Hematopoietic multipotent progenitor cell (in vitro differentiated cells): ENCODE measurements at regions not wholly inside any gene's neighbourhood (a gene's known extent, or its start where the extent isn't known, plus 50 kb on each side); places are given as distances from the start of the nearest gene placed in this dataset.
"Not testable (repeated sequence)": the region's sequence is repeated elsewhere in the genome, so short reads cannot be mapped to it uniquely, and the experiment has no call there.

Experiments
- DNase-seq, 3 donors: peaks; one replicate each; pipeline ENCODE4 v3.0.0-alpha.2; 2011 to 2015; ENCODE audit warnings: low read depth in 2 of 3, low spot score in 2 of 3

DNA sequence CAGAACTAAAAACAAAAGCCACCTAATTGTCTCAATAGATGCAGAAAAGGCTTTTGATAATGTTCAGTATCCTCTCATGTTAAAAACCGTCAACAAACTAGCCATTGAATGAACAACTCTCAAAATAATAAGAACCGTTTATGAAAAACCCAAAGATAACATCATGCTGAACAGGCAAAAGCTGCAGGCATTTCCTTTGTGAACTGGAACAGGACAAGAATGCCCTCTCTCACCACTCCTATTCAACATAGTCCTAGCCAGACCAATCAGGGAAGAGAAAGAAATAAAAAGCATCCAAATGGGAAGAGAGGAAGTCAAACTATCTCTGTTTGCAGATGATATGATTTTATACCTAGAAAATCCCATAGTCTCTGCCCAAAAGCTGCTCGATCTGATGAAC, 179.6 kb upstream of the EDNRB start:
- DNase-seq = no peak

DNA sequence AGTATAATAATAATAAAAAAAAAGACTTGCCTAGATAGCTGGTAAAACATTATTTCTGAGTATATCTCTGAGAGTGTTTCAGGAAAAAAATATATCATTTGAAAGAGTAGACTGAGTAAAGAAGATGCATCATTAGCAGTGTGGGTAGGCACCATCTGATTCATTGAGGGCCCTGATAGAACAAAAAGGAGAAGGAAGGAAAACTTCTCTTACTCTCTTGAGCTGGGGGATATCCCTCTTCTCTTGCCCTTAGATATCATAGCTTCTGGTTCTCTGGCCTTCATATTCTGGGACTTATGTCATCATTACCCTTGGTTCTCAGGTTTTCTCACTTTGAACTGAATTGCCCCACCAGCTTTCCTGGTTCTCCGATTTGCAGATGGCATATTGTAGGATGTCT, 177.6 kb upstream of the EDNRB start:
- DNase-seq = no peak

DNA sequence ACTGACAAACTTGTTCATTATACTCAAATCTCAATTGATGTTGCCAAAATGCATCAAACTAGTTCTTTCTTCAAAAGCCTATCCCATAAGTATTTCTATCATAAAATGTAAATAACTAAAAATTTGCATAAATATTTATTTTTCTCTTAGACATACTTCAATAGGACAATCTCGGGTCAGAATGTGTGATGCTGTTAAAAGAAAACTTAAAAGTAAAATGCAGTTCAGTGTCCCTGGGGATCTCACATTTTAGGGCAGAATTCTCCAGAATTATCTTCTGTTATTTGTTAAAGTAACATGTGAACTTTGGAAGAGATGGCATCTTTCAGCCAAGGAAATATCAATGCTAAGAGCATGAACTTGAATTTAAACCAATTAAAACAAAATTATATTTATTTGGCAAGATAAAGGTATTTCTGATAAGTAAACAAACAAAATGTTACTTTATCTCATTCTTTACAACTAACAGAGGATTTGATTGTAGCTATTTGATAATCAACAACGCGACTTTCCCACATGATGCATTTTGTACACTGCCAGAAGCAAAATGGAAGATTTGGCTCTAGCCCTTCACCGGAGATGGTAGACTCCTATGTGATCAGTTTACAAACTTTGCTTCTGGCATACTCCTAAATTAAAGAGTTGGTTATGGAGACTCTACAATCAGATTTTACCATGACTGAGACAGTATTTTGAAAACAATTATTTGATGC, 169.5 kb upstream of the EDNRB start:
- no peak for DNase-seq

DNA sequence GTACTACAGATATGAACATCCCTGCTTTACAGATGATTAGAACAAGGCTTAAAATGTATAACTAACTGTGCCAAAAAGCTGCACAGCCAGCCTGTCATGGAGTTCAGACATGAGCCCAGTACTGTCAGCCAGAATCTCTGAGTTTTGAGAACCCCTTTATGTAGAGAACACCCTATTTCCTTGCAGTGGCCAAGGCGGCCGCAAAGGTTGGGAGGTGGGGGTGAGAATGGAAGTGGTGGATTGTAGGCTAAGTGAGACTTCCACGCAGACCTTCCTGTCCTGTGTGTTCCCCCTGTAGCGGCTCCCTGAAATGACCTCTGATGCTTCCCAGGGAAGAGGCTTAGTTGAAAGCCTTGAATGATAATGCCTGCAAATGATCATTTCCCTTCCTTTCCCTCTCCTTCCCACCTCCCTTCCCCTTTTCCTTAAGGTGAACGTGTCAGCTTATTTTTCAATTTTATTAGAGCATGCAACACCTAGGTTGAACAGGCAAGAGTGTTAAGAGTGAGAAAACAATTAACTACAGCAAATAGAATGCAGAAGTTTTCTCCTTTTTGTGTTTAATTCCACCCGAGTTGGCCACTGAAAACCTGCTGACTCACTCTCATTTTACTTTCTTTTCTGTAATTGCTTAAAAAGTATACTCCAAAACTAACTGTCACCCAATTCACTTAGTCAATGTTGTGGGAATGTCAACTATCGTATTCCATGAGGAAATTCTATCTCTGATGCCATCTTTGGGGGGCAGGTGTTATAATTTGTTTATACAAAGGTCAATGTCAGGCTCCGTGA, 167.0 kb upstream of the EDNRB start:
- peak in 2 of 3 donors; percentile 31 to 71 for DNase-seq

DNA sequence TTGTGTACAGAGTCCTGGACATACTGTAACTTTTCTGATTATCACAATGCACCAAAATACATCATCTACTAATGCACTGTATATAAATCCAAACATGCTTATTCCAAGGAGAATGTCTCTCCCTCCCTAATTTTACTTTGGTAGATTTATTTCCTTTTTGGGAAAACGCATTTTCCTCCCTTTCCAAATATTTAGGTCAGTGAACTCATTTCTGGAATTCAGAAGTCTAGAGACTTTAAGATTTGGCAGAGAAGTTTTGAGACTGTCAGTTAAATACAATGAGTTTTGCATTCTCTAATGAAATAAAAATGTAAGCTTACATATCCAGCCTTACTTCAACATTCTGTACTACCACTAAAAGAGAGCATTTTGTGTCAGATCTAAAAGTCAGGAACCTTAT, 165.8 kb upstream of the EDNRB start:
- no peak for DNase-seq

DNA sequence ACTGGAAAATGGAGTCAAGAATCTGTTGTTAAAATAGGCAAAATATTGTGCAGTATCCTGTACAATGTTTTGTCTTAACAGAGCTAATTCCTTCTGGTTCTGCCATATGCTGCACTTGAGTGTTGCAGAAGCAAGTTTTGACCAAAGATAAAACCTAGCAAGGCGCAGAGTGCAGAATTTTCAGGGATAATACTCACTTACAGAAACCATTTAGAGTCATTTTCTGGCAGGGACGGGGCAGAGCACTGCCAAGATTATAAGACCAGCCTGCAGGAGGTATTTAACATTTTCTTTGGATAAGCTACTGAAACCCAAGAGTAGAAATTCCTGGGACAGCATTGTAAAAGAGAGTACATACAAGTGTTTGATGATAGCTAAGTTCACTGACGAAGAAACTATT, 159.5 kb upstream of the EDNRB start:
- DNase-seq = no peak

DNA sequence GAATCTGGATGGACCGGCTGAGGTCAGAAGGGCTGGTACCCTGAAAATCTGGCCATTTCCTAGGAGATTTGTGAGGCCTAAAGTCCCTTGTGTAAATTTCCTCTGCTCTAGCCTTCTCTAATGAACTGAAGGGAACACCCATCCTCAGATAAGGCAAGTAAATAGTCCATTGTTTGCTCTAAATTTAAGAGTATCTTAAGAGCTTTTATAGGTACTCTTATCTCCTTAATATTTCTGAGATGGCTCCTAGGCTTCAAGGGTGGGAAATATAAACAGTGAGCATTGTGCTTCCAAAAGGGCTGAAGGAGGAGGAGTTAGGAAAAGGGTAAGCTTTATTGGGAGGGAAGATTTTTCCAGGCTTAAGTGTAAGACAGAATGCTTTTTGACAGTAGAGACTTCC, 148.7 kb upstream of the EDNRB start:
- no peak for DNase-seq

DNA sequence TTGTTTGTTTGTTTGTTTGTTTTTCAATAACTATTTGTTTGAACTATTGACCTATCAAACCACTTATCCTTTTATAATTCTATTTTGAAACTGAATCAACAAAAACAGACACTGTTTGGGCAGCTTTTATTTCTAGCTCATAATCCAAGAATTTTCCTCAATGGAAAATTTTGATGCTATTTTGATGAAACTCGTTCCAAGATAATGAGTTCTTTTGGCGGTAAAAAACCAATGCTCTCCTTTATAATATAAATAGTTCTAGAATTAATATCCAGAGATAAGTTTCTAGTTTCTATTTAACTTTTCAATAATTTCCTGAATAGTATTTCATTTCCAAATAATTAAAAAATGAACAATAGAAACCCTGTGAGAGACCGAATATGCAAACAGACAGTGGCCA, 146.5 kb upstream of the EDNRB start:
- no peak for DNase-seq

DNA sequence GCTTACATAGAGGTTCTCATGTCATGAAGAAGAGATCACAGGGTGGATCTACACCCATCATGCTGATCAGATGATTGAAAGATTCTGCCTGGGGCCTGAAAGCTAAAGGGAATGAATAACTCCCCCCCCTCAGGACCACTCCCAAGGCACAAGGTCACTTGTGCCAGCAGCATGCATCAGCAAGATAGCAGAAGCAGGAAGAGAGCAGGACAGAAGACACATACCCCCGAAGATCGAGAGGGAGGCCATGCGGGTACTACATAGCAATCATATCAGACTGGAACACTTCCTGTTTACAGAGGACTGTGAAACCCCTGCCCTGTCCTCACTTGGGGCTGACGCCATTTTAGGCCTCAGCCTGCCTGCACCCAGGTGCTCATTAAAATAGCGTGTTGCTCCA, 143.2 kb upstream of the EDNRB start:
- no peak for DNase-seq

DNA sequence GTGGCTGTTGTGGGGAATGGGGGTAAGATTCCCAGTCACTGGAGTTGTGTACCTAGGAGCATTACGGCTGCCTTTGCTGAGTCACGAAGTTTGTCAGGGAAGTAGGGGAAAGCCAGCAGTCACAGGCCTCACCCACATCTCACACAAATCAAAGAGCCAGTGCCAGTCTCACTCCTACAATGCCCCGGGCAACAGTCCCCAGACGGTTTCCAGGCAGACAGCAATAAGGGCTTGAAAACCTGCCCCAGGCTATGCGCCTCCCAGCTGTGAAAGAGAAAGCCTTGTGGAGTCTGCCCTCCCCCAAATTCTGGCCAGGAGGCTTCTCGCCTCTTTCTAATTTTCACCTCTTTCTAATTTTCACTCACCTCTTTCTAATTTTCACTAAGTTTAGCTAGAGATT, 142.3 kb upstream of the EDNRB start:
- no peak for DNase-seq

DNA sequence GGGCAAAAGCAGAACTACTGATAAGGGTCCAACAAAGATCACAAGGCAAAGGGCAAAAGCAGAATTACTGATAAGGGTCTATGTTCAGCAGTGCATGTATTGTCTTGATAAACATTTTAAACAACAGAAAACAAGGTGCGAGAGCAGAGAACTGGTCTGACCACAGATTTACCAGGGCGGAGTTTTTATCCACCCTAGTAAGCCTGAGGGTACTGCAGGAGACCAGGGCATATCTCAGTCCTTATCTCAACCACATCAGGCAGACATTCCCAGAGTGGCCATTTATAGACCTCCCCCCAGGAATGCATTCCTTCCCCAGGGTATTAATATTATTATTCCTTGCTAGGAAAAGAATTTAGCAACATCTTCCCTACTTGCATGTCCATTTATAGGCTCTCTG, 138.2 kb upstream of the EDNRB start:
- not testable (repeated sequence) for DNase-seq

DNA sequence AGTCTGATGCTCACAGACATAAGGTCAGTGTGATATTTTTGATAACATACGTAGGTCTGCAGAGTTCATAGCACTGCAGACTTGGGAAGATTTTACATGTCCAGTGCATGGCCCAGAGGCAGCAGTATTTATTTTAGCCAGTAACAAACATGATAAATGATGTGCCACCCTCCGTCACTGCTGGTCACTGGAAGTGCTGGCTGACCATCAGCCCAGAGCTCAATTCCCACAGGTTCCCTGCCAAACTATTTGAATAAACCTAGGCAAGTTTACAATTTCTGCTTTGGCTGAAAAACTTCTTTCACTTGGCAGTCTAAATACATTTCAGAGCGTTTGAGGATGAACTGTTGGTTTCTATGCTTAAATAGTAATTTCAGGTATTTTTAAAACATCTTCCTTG, 135.5 kb upstream of the EDNRB start:
- DNase-seq = no peak

DNA sequence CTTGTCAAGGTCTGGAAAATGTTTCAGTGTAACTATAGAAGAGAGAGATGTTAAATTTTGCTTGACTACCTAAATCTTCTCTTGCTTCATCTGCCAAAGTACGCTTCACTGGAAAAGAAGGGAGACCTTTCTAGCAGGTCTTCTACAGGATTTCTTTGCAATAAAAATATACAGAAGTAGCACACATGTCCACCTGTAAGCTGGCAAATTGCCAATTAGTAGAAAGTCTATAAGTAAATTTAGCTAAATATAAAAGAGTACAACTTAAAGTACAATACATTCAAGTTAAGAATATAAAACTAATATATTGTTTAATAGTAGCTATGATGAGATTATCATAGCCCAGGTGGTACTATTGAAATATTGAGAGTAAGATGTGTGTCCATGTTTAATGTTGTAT, 128.5 kb upstream of the EDNRB start:
- no peak for DNase-seq

DNA sequence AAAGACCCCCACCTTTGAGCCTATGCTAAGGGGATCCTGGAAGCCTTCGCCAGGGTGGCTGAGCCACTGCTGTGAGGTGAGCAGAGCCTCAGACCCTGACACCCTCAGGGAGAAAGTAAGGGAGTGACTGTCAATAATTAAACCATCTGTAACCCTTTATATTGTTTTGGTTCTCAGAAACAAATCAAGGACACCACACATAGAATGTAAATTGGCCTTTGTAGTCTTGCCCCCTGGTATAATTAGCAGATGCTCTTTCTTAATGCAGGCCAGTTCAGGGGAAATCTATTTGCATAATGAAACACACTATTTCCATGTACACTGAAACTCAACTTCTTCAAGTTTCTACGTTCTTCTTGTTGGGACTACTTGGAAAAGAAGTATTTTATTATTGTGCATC, 127.7 kb upstream of the EDNRB start:
- DNase-seq = no peak

DNA sequence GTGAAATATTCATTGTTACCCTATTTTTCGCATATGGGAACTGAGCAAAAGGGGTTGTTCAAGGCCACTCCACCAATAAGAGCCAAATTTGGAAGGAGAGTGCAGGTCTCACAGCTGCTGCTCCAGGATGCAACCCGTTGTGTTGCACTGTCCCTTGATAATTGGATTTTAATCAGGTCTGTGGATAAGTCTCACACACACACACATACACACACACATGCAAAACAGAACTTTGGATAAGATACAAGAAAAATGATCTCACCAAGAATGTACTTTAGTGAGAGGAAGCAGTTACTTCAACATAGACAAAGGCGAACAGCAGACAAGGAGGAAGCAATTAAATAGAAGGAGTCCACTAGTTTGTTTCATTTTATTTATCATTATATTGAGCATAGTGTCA, 127.3 kb upstream of the EDNRB start:
- no peak for DNase-seq

DNA sequence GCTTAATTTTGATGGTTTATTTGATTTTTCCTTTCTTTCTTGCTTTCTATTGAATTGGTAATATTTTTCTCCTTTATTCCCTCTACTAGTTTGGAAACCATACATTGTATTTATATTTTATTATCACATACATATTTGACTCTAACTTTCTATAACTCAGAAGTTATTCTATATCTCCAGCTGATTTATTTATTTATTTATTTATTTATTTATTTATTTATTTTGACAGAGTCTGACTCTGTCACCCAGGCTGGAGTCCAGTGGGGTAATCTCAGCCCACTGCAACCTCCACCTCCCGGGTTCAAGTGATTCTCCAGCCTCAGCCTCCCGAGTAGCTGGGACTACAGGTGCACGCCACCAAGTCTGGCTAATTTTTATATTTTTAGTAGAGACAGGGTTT, 122.7 kb upstream of the EDNRB start:
- not testable (repeated sequence) for DNase-seq

DNA sequence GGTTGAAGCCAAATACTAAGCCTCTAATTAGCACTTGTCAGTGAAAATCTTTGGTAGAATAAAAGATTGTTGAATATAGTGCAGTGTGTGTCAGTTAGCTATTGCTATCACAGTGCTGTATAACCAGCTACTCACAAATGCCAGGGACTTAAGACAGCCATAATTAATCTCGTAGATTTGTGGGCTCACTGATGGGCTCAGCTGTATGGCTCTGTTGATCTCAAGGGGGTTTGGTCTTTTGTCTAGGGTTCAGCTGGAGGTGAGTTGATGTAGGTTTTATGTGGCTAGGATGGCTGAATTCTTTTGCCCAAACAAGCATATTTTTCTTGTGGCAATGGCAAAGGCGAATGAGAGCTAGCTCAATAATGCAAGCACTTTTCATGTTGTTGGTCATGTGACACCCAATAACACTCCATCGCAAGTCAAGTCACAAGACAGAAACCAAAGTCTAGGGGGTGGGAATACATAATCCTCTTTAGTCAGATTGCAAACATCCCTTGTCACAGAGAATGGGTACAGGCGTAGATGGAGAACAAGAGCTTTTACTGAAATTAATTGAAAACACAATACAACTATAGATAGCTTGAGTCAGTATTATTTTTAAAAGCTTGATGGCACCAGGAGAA, 121.7 kb upstream of the EDNRB start:
- DNase-seq = no peak

DNA sequence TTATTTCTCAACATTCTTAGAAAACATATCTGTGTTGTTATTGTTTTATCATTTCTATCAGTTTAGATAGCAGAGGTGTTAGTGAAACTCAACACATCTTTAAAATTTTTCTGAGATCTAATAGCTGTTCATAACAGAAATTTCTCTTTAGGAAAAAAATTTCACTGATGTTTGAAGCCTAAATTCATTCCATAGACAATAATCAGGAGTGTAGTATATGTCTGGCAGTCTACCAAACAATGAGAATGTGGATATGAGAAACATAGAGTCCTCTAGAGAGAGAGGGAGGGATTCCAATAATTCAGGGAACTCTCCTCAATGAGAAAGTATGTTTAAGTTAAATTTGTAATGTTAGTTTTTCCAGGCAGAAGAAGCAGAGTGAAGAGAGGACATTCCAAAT, 118.2 kb upstream of the EDNRB start:
- no peak for DNase-seq

DNA sequence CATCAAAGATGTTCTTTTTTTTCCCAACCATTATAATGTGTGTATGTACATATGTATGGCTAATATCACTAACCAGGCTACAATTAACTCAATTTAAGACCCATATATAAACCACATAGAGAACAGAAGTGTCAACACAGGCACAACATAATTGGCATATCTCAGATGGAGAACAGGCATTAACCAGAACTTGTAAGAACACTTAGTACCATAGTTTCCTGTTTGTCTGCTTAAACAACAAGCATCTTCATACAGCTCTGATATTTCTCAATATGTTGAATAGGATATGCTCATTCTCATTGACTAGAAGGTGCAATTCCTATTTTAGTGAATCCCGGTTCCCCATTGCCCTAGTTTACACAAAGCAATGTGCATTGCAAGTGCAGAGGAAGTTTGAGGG, 116.9 kb upstream of the EDNRB start:
- no peak for DNase-seq

DNA sequence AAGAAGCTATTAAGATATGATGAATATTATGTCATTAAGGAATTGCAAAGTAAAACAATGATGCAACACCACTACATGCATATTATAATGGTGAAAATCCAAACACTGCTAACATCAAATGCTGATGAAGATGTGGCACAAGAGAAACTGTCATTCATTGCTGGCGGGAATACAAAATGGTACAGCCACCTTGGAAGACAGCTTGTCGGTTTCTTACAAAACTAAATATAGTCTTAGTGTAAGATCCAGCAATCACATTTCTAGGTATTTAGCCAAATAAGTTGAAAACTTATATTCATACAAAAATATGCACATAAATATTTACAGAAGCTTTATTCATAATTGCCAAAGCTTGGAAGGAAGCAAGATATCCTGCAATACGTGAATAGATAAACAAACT, 114.9 kb upstream of the EDNRB start:
- no peak for DNase-seq

DNA sequence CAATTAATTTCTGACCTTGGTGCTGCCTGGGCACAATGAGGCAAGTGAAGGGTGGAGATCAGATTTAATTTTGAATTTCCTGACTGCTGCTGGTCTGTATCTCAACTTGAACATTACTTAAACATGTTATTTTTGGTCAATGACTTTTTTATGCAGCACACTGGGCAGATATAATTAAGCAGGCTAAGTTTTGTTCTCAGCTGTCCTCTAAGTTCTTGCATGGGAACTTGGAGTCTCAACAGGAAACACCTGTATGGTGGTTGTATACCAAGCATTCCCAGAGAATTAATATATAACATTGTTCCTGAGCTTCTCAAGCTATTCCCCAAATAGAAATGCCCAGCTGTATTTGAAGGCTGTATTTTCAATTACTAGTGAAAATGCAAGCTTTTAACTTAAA, 113.5 kb upstream of the EDNRB start:
- no peak for DNase-seq

DNA sequence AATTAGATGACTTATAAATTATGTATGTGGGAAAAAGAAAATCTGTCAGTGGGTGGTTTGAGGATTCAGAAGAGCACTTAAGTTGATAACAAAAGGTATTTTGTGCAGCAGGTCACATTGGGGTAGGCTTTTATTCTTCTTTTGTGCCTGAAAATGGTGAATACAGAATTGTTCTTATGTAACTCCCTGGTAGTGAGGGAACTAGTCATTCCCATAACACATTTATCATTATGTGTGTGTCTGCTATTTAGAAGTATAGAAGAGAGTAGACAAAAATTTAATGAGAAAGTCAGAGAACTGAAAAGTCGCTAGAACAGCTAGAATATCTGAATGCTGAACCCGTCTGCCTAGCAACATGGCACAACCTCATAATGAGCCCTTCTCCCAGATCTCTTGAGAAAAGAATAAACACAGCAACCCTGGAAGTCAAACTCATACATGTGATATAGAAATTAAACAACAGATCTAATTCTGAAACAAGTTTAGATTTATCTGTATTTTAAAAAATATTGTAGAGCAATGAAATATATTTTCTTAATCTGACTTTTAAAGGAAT, 111.8 kb upstream of the EDNRB start:
- DNase-seq = no peak
